NCI-H345 treated with DMSO at 0.1 percent for 48 hours (cell line): ENCODE measurements at regions not wholly inside any gene's neighbourhood (a gene's known extent, or its start where the extent isn't known, plus 50 kb on each side); places are given as distances from the start of the nearest gene placed in this dataset.
"Not testable (repeated sequence)": the region's sequence is repeated elsewhere in the genome, so short reads cannot be mapped to it uniquely, and the experiment has no call there.

Source experiments
- DNase-seq: peaks from one replicate; lab custom pipeline; 2025; ENCODE audit not compliant: unreplicated experiment; lab: John Stamatoyannopoulos, UW

GRCh38 chr5:144055391-144055790, 115.1 kb downstream of the YIPF5 start:
- not testable (repeated sequence) for DNase-seq

- DNase-seq, result not testable (repeated sequence)
These were observed 110.4 kb downstream of the YIPF5 start for GRCh38 chr5:144060091-144060490.

DNA sequence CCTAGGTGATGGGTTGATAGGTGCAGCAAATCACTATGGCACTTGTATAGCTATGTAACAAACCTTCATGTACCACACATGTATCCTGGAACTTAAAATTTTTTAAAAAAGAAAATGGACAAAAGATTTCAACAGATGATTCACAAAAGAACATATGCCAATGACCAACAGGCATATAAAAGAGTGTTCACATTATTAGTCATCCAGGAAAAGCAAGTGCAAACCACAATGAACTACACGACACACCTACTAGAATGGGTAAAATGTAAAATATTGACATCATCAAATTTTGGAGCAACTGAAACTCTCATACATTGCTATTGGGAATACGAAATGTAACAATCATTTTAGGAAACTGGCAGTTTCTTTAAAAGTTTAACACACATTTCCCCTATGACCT, 109.9 kb downstream of the YIPF5 start:
- DNase-seq, result no peak

DNA sequence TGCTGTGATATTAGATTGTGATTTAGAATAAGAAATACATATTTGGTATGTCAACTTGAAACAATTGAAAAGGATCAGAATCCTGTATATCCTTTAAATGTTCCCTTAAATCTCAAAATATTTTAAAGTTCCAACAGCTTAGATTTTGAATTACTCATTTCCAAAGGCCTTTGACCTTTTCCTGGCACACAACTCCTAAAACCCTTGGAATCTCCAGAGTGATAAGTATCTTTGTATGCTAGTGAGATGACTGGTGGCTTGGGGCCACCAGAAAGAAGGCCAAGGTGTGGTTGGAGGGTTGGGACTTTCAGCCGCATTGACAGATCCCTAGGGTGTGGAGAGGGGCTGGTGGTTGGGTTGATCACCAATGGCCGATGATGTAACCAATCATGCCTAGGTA, 104.7 kb downstream of the YIPF5 start:
- DNase-seq, result no peak

DNA sequence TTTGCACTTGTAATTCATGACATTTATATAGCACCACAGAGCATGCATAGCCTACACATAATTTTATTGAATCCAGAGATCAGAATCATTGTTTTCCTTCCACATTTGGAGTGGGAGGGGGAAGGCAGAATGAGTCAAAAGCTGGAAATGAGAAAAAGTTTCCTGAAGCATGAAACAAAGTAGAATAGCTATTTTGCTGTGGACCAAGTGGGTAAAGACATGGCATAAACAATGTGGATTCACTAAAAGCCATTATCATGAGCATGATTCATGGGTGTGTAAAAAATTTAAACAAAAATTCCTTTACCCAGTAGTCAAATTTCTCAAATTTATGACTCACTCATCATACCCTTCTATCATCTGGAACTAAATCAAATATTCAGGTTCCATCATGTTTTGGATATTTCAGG, 97.9 kb downstream of the YIPF5 start:
- DNase-seq, result no peak

GRCh38 chr5:144076521-144077083, 93.9 kb downstream of the YIPF5 start:
- DNase-seq, result no peak

GRCh38 chr5:144083185-144083584, 87.3 kb downstream of the YIPF5 start:
- no peak for DNase-seq

GRCh38 chr5:144084971-144085370, 85.5 kb downstream of the YIPF5 start:
- no peak for DNase-seq

DNA sequence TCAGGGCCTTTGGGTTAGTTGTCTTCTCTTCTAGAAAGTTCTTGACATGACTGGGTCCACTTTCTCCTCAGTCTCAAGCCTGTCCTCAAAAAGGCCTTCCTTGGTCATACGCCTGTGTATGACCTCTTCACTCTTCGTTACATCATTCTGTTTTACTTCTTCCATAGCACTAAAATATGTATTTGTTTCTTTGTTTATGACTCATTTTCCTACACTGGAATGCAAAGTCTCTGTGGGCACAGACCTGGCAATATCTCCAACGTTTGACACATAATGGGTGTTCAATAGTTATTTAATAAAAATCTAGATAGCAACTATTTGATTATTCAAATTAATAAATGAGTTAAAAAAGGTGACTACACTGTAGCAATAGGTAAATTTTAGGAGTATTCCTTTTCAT, 85.1 kb downstream of the YIPF5 start:
- no peak for DNase-seq

- DNase-seq, result no peak
These were observed 84.2 kb downstream of the YIPF5 start for GRCh38 chr5:144086295-144086694.

GRCh38 chr5:144087576-144087975, 82.9 kb downstream of the YIPF5 start:
- DNase-seq, result no peak

- DNase-seq, result no peak
These were observed 82.0 kb downstream of the YIPF5 start for GRCh38 chr5:144088206-144089064.

DNA sequence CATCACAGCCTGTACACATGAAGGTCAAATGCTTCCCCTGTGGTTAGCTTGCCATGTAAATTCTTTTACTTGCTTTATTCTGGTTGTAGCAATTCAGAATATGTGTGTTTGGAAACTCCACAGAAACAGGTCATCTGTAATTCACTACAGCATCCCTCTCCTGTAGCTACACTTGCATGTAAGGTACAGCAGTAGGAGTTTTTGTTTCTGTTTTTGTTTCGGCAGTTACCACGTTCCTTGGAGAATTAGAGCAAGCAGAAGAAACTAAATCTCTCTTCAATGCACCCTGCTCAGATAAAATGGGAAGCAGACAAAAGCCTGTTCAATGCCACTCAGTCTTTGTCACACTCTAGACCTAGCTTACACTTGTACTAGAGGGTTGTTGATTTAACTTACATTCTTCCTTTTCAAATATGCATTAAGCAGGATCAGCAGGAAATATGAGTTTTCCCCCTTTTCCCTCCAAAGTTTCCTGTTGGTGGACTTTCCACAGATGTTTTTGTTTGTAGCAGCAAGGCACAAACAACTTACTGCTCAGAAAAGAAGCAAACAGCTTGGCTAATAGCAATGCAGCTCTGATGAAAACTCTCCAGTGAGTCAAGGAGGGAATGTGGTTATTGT, 80.9 kb downstream of the YIPF5 start:
- no peak for DNase-seq

DNA sequence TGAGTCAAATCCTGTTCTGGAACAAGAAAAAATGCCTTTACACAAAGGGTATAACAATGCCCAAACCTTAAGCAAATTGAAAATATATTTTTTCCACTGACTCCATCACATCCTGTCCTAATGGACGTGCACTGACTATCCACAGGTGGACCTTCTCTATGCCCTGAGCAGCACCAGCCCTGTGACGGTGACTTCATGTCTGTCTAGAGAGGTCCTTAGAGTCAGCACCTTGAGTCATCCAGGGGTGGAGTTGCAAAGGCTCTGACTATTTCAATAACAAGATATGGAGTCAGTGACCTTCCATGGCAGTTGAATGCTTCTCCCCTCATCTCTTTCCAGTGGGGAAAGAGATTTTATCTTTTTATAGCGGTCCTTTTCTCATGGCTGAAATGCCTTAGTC, 78.0 kb downstream of the YIPF5 start:
- DNase-seq, result no peak

- DNase-seq, result no peak
These were observed 77.1 kb downstream of the YIPF5 start for GRCh38 chr5:144093400-144093799.

- DNase-seq, result no peak
These were observed 76.6 kb downstream of the YIPF5 start for GRCh38 chr5:144093868-144094267.

DNA sequence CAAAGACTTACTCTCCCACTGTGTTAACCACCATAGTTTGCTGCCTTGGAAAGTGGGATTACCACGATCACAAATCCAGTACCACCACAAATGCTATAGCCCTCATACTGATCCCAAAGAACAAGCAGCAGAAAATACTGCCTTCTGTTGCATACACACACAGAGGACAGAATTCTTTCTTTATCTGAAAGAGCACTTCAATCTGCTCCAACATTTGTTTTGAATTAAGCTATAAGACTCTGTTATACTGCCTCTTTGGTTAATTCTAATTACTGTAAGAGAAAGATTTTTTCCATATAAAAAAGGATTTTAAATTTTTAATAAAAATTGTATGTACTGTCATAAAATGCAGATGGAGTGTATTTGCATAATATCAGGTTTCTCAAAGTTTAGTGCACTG, 69.8 kb downstream of the YIPF5 start:
- no peak for DNase-seq

GRCh38 chr5:144101616-144102015, 68.8 kb downstream of the YIPF5 start:
- no peak for DNase-seq

GRCh38 chr5:144102361-144102760, 68.1 kb downstream of the YIPF5 start:
- no peak for DNase-seq

DNA sequence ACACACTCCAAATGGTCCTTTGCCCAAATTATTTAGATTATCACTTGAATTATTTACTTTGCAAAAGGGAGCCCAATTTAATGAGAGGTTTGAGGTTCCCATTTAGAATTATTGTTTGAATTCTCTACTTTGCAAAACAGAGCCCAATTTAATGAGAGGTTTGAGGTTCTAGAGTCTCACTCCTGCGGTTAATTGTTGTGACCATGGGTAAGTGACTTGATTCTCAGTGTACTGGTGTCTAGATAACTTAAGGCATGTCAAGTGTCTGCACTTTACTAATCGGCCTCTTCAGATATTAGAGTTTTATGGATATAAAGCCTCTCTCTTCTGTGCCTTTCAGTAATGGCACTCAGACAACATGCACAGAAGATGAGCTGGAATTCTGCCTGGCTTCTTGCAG, 67.5 kb downstream of the YIPF5 start:
- no peak for DNase-seq

GRCh38 chr5:144103611-144104485, 66.6 kb downstream of the YIPF5 start:
- no peak for DNase-seq
